ENCODE measurements at regions not wholly inside any gene's neighbourhood (a gene's known extent, or its start where the extent isn't known, plus 50 kb on each side); places are given as distances from the start of the nearest gene placed in this dataset.

DNA sequence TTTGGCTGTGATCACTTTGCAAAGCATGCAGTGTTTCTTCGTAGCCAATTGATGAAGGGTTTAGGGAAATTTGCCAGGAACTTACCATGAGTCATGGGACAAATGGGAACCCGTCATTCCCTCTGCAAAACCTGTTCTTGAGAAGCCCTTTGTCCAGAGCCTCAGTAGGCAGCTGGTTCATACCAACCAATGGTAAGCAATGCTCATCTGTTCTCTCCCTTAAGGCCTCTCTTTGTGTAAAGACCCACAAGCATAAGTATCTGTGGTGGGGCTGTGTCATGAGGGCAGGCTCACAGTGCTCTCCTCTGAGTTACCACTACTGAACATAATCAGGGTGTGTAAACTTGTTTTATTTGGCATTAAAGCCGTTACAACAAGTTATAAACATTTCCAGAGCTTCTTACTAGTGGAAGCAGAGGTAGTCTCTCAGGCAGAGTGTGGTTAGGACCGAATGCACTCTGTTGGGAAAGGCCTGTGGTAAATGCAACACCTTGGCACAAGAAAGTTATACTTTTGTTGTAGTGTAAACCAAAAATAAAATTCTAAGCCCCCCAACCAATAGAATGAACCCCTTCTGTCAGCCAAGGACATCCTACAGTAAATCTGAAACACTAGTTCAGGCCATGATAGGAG is 119.8 kb downstream of the SINHCAF start:
- peaks cover 5% of the 10 kb centered on the region for H3K4me1 ChIP-seq (ENCODE audit: control insufficient read depth, insufficient read depth, low read length)
- Mint-ChIP-seq H3K4me3 (no peak overlapping the region), H3K36me3 (ENCODE audit: low read depth) (no peaks in the 10 kb centered on the region), H3K4me1 (peaks cover 9% of the 10 kb centered on the region), H3K27me3 (ENCODE audit: insufficient read depth) (peaks cover 53% of the 10 kb centered on the region), H3K27ac (no peak overlapping the region), H3K9me3 (no peaks in the 10 kb centered on the region)
- H3K4me3 ChIP-seq (ENCODE audit: low read length), result no peak overlapping the region
- H3K9ac ChIP-seq (ENCODE audit: extremely low read depth, low read length, poor library complexity, severe bottlenecking), result no peak overlapping the region
- H3K9me3 ChIP-seq (ENCODE audit: control insufficient read depth, low read length), result no peaks in the 10 kb centered on the region
- DNase-seq, result peak; percentile 67
- 73 to 82% methylated on average over 2 to 4 of the region's 4 CpGs for WGBS, 2 experiments (ENCODE audit: insufficient coverage in 1 of 2, insufficient read length in 1 of 2)
- H3K36me3 ChIP-seq (ENCODE audit: control insufficient read depth, insufficient read depth, low read length), result no peaks in the 10 kb centered on the region
- H3K27ac ChIP-seq (ENCODE audit: low read depth, low read length), result no peak overlapping the region
- no peaks in the 10 kb centered on the region for H3K27me3 ChIP-seq (ENCODE audit: control insufficient read depth, insufficient read depth, low read length, poor library complexity, severe bottlenecking)
- TF ChIP-seq CTCF (conservative IDR thresholded peaks at IDR 0.05), result no peak

DNA sequence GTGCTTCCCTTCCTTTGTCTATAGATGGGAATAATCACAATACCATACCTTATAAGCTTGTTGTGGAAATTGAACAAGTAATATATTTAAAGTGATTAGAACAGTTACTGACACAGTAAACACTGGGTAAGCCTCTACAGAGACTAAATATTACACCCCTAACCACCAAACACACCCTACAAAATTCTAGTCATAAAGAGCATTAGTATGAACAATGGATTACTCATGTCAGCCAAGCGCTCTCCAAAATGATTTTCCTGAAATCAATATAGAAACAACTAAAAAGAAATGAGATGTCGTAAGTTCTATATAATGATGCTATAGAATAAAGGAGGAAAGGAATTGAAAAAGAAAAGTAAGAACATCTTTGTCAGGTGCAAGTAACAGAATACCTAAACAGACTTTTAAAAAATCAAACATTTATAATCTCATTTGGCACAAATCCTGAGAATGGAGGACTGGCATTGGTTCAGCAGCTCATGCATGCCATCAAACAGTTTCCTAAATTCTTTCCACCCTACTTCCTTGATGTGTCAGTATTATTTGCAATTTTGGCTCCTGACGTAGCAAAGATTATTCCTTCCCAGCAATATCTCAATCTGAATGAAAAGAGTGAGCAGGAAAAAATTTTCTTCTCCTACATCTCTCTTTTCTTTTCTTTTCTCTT is 118.0 kb downstream of the SINHCAF start:
- 89 to 90% methylated on average over 1 to 3 of the region's 3 CpGs for WGBS, 2 experiments (ENCODE audit: insufficient coverage in 1 of 2, insufficient read length in 1 of 2)
- H3K9me3 Mint-ChIP-seq, result no peaks in the 10 kb centered on the region
- no peaks in the 10 kb centered on the region for H3K9me3 ChIP-seq (ENCODE audit: control insufficient read depth, low read length)
- H3K27ac ChIP-seq (ENCODE audit: low read depth, low read length), result no peak overlapping the region
- H3K36me3 Mint-ChIP-seq (ENCODE audit: low read depth), result no peaks in the 10 kb centered on the region
- no peak for DNase-seq
- peaks cover 56% of the 10 kb centered on the region for H3K27me3 Mint-ChIP-seq (ENCODE audit: insufficient read depth)
- H3K4me1 ChIP-seq (ENCODE audit: control insufficient read depth, insufficient read depth, low read length), result peaks cover 5% of the 10 kb centered on the region
- TF ChIP-seq CTCF (conservative IDR thresholded peaks at IDR 0.05), result no peak
- no peak overlapping the region for H3K9ac ChIP-seq (ENCODE audit: extremely low read depth, low read length, poor library complexity, severe bottlenecking)
- H3K27ac Mint-ChIP-seq, result no peak overlapping the region
- H3K4me1 Mint-ChIP-seq, result peaks cover 9% of the 10 kb centered on the region
- no peaks in the 10 kb centered on the region for H3K36me3 ChIP-seq (ENCODE audit: control insufficient read depth, insufficient read depth, low read length)
- no peak overlapping the region for H3K4me3 Mint-ChIP-seq
- no peaks in the 10 kb centered on the region for H3K27me3 ChIP-seq (ENCODE audit: control insufficient read depth, insufficient read depth, low read length, poor library complexity, severe bottlenecking)
- no peak overlapping the region for H3K4me3 ChIP-seq (ENCODE audit: low read length)

- Mint-ChIP-seq H3K27ac (no peak overlapping the region), H3K9me3 (no peaks in the 10 kb centered on the region), H3K4me1 (peaks cover 9% of the 10 kb centered on the region), H3K4me3 (no peak overlapping the region), H3K27me3 (ENCODE audit: insufficient read depth) (peaks cover 54% of the 10 kb centered on the region), H3K36me3 (ENCODE audit: low read depth) (no peaks in the 10 kb centered on the region)
- H3K27ac ChIP-seq (ENCODE audit: low read depth, low read length), result no peak overlapping the region
- no peaks in the 10 kb centered on the region for H3K36me3 ChIP-seq (ENCODE audit: control insufficient read depth, insufficient read depth, low read length)
- H3K9me3 ChIP-seq (ENCODE audit: control insufficient read depth, low read length), result no peaks in the 10 kb centered on the region
- no peak overlapping the region for H3K4me3 ChIP-seq (ENCODE audit: low read length)
- TF ChIP-seq CTCF (conservative IDR thresholded peaks at IDR 0.05), result no peak
- 96% methylated on average over 3 of the region's 3 CpGs; no CpG with 5 or more reads in 1 of the 2 experiments for WGBS, 2 experiments (ENCODE audit: insufficient coverage in 1 of 2, insufficient read length in 1 of 2)
- H3K27me3 ChIP-seq (ENCODE audit: control insufficient read depth, insufficient read depth, low read length, poor library complexity, severe bottlenecking), result no peaks in the 10 kb centered on the region
- peaks cover 5% of the 10 kb centered on the region for H3K4me1 ChIP-seq (ENCODE audit: control insufficient read depth, insufficient read depth, low read length)
- no peak overlapping the region for H3K9ac ChIP-seq (ENCODE audit: extremely low read depth, low read length, poor library complexity, severe bottlenecking)
- DNase-seq, result no peak
Measured at GRCh38 chr12:31210104-31210503, 115.8 kb downstream of the SINHCAF start.

Data from endodermal cell (in vitro differentiated cells).